22Rv1 (cell line): ENCODE measurements at regions not wholly inside any gene's neighbourhood (a gene's known extent, or its start where the extent isn't known, plus 50 kb on each side); places are given as distances from the start of the nearest gene placed in this dataset.

Experiments
- CTCF ChIP-seq: fragments of 450-650 bp; IDR thresholded peaks from 2 replicates; pipeline ENCODE4 v1.5.1; 2017; ENCODE audit warnings: mild to moderate bottlenecking
- ZFX ChIP-seq: fragments of 450-650 bp; IDR thresholded peaks from 2 replicates; pipeline ENCODE4 v1.6.1; 2017; ENCODE audit warnings: antibody characterized with exemption, borderline replicate concordance

GRCh38 chr5:66284588-66285342 lies 140.7 kb downstream of the SREK1 start:
- TF ChIP-seq CTCF = no peak
- TF ChIP-seq ZFX = no peak
